ENCODE measurements at regions not wholly inside any gene's neighbourhood (a gene's known extent, or its start where the extent isn't known, plus 50 kb on each side); places are given as distances from the start of the nearest gene placed in this dataset.
"Not testable (repeated sequence)": the region's sequence is repeated elsewhere in the genome, so short reads cannot be mapped to it uniquely, and the experiment has no call there.

GRCh38 chr12:83506841-83507240 is 820.1 kb downstream of the TMTC2 start:
- no peak for DNase-seq

DNA sequence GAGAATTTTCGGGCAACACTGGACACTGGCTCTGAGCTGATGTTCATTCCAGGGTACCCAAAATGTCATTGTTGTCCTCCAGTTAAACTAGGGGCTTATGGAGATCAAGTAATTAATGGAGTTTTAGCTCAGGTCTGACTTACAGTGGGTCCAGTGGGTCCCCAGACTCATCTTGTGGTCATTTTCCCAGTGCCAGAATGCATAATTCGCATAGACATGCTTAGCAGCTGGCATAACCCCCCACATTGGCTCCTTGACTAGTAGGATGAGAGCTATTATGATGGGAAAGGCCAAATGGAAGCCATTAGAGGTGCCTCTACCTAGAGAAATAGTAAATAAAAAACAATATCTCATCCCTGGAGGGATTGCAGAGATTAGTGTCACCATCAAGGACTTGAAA is 818.9 kb downstream of the TMTC2 start:
- no peak for DNase-seq

DNA sequence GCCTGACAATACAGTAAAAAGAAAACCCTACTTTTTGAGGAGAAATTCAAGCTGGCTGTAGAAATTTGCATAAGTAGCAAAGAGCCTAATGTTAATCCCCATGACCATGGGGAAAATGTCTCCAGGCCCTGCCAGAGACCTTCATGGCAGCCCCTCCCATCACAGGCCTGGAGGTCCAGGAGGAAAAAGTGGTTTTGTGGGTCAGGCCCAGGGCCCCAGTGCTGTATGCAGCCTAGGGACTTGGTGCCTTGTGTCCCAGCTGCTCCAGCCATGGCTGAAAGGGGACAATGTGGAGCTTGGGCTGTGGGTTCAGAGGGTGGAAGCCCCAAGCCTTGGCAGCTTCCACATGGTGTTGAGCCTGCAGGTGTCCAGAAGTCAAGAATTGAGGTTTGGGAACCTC is 813.2 kb downstream of the TMTC2 start:
- DNase-seq = not testable (repeated sequence)

GRCh38 chr12:83477696-83478095 is 791.0 kb downstream of the TMTC2 start:
- no peak for DNase-seq

DNA sequence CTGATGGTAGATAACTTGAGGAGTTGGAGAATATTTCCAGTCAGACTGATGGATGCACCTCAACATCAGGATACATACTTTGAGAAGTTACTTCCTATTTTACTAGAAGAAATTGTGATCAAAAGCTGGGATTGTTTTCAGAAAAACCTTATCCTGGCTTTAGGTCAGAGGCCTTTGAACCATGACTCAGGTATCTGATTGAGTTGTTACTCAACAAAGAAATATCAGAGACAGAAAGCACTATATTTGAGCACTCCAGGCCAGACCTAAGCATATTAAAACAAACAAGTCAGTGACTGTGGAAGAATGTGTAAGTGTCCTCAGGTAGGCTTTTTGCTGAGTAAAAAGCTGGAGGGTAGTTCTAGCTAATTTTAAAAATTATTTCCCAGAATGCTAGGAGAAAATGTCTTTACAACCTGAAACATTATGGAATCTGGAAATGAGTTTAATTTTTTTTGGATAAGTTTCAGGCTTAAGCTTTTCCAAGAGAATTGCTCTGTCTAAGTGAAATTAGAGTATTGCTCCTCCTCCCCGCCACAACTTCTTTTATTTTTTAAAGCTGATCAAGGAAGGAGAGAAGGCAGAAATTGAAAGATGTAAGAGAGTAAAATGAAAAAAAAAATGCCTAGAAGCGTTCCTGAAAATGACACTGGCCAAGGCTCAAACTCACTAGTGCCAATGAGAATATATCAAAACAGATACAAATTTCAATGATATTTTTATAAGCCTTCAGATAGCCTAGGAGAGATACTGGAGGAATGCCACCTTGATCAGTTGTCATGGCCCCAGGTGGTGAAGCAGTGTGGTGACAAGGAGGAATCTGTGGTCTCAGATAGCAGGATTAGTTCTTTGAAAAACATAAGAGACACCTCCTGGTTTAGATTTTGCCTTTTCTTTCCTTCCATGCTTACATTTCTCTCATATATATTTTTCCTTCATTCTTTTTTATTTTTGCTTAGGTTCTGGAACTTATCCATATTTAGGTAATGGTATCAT is 790.3 kb downstream of the TMTC2 start:
- DNase-seq = no peak

GRCh38 chr12:83476006-83476405 is 789.3 kb downstream of the TMTC2 start:
- no peak for DNase-seq

- DNase-seq = no peak
Measured at GRCh38 chr12:83474369-83474768, 787.7 kb downstream of the TMTC2 start.

DNA sequence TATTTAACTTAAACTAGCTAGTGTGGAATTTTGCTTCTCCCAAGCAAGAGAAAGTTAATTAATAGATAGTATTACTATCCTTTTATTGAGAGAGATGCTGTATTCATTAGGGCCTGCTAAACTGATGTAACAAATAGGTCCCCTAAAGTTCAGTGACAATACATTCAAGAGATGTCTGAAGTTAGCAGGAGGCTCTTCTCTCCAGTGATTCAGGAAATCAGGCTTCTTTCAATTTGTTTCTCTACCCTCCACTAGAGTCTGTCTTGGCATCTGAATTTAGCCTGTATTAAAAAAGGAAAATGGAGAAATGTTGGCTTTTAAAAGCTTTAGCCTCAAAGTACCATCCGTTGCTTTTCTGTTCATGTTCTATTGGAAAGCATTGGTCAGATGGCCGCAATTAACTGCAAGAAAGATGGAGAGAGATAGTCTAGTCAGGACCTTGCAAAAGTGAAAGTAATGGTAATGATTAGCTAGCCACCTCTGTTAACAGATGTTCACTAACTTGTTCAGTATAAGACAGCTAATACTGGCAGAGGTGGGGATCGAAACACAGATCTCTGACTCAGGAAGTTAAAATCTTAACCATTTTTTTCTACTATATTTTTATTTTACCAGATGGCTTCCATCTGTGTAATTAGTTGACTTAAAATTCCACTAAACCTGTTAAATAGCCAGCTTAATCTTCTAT is 786.8 kb downstream of the TMTC2 start:
- no peak for DNase-seq

DNA sequence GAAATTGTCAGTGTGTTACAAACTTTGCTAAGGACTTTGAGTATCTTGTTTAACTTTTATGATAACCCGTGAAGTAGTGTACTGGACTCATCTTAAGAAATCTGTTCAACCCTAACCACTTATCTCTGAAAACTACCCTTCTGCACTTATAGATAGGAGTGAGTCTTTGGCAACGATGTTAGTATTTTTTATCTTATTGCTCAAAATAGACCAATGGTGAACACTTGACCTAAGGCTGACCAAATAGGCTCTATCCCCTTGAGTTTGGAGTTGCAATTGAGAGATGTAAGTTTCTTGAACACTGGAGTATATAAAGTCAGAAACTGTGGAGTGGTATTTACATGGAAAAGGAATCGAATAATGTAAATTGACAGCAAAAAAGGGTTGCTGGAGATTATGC is 786.1 kb downstream of the TMTC2 start:
- DNase-seq = no peak

DNA sequence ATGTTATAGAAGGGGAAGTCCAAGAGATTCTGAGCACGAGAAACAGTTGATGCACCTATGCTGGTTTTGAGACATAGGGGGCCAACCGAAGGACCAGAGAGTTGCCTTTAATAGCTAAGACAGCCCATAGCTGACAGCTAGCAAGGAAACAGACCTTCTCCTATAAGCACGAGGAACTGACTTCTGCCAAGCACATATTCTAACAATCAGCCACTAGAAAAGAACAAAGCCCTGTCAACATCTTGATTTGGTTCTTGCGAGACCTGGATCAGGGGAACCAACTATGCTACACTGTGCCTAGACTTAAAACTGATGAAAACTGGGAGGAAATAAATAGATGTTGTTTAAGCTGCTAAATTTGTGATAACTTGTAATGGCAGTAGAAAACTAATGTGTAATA is 785.6 kb downstream of the TMTC2 start:
- no peak for DNase-seq

DNA sequence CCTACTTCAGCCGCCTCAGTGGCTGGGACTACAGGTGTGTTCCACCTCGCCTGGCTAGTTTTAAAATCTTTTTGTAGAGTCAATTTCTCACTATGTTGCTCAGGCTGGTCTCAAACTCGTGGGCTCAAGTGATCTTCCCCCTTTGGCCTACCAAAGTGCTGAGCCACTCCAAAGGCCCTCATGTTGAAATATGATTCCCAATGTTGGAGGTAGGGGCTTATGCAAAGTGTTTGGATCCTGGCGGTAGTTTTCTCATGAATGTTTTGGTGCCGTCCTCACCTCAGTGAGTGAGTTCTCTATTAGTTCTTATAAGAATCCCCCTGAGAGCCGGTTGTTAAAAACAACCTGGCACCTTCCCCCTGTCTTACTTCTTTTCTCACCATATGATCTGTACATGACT is 784.6 kb downstream of the TMTC2 start:
- DNase-seq = no peak

DNA sequence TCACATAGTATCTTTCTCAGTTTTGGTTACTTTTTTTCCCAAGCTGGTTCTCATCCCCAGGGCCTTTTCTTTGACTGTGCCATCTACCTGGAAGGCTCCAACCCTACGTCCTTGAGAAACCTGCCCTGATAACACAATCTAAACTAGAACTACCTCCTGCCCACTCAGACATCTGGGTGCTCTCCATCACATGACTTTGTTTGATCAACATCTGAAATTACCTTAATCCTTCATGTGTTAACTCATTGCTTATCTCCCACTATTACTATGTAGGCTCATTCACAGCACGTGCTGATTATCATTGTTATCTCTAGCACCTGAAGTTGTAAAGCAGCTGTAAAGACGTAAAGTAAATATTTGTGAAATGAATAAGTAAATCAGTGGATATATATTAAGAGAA is 784.0 kb downstream of the TMTC2 start:
- no peak for DNase-seq

- DNase-seq = no peak
Measured at GRCh38 chr12:83468988-83469908, 782.5 kb downstream of the TMTC2 start.

DNA sequence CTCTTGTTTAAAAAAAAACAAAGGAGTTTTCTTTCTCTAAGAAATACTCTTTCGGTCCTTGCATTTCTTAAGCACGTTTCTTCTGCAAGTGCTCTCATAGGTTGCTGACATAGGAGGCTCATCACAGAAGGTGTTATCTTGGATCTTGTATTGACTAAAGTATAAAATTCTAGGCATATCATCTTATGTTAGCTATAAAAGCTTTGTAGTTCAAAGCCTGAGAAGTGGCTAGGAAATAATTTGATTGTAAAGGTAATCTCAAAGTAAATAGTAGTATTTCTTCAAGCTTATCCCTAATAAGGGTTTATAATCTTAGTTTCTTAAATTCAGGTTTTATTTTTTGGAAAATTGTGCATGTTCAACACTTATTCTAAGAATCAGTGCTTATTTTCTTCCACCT is 778.9 kb downstream of the TMTC2 start:
- DNase-seq = no peak

GRCh38 chr12:83462419-83462818 is 775.7 kb downstream of the TMTC2 start:
- no peak for DNase-seq

- no peak for DNase-seq
Measured at GRCh38 chr12:83461336-83461935, 774.7 kb downstream of the TMTC2 start.

- no peak for DNase-seq
Measured at GRCh38 chr12:83451189-83451588, 764.5 kb downstream of the TMTC2 start.

DNA sequence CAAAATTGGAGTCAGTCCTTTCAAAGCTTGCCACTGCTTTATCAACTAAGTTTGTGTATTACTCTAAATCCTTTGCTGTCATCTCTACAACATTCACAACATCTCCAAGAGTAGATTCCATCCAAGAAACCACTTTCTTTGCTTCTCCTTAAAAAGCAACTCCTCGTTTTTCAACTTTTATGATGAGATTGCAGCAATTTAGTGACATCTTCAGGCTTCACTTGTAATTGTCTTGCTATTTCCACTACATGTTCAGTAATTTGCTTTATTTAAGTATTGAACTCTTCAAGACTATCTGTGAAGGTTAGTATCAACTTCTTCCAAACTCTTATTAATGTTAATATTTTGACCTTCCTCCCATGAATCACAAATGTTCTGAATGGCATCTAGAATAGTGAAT is 747.9 kb downstream of the TMTC2 start:
- no peak for DNase-seq

GRCh38 chr12:83432176-83432719 is 745.5 kb downstream of the TMTC2 start:
- DNase-seq = no peak

GRCh38 chr12:83427586-83428136 is 741.0 kb downstream of the TMTC2 start:
- DNase-seq = not testable (repeated sequence)

- DNase-seq = no peak
Measured at GRCh38 chr12:83414981-83415380, 728.3 kb downstream of the TMTC2 start.

DNA sequence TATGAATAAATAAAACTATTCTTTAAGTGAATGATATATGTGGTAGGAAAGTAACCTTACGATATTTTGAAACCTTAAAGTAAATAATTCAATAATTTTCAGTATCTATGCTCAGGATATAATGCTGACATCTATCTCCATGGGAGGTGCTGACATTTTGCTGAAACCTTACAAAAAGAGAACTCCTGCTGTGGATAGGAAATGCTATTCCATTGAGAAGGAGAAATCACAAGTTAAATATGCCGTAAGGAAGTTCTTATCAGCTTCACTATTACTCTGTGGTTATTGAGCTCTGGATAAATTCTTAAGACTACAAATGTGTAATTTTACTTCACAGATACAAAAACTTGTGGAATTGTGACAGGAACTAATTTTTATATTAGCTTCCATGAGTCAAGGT is 722.1 kb downstream of the TMTC2 start:
- no peak for DNase-seq
